Glomerular endothelial cell (primary cell): ENCODE measurements at regions not wholly inside any gene's neighbourhood (a gene's known extent, or its start where the extent isn't known, plus 50 kb on each side); places are given as distances from the start of the nearest gene placed in this dataset.
"Not testable (repeated sequence)": the region's sequence is repeated elsewhere in the genome, so short reads cannot be mapped to it uniquely, and the experiment has no call there.

ENCODE experiments used
- DNase-seq: peaks from one replicate; pipeline ENCODE4 v3.0.0-alpha.2; 2011; ENCODE audit warnings: low read depth, low spot score; ENCODE audit errors: extremely low read depth

DNA sequence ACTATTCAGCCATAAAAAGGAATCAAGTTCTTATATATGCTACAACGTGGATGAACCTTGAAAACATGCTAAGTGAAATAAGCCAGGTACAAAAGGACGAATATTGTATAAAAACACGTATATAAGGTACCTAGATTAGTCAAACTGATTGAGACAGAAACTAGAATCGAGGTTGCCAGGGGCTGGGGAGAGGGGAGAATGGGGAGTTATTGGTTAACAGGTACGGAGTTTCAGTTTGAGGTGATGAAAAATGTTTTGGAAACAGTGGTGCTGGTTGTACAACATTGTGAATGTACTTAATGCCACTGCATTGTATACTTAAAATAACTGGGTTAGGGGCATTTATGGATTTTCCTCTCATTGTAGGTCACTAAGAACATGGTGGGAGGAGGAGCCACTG, 117.0 kb upstream of the PLGLB2 start:
- DNase-seq = not testable (repeated sequence)

DNA sequence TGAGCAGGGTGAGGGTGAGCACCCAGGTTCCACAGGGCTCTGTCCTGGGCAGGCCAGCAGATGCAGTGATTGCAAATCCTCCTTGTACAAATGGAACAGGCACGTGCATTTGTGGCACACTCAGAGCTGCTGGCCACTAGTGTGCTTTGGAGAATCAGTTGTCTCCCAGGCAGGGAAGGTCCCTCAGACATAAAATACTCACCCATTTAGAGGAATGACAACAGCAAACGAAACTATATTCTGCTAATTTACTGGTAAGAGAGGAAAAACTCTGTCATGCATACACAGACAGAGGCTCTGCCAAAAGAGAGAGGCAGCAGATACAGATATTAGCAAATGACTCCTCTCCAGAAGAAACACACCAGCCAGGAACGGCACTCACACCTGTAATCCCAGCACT, 116.5 kb upstream of the PLGLB2 start:
- DNase-seq = not testable (repeated sequence)

DNA sequence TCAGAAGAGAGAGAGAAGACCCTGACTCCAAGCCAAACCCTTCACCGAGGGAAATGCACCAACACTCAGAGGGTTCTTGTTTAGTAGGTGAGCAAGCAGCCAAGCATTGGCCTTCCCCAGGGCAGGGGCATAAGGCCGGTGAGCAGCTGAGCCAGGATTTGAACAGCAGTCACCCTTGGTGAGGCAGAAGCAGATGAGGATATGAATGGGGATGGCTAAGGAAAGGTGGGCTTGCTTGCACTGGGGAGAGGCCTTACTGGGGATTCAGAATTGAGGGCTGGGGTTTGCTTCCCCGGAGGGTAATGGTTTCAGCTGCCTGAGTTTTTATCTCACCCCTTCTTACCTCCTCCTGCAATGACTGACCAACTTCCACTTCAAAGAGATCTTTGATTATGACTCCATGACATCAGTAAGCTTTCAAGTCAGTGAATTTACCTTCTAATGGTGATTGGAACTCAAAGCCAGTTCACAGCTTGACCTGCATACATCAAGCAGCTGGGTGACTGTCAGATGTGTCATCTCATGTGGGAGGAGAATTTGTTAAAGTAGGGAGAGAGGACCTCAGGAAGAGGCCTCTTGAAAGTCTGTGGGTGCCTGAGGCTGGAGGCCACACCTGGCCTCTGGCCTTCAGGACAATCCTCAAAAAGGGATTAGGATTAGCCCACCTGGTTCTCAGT, 114.5 kb upstream of the PLGLB2 start:
- DNase-seq = not testable (repeated sequence)

DNA sequence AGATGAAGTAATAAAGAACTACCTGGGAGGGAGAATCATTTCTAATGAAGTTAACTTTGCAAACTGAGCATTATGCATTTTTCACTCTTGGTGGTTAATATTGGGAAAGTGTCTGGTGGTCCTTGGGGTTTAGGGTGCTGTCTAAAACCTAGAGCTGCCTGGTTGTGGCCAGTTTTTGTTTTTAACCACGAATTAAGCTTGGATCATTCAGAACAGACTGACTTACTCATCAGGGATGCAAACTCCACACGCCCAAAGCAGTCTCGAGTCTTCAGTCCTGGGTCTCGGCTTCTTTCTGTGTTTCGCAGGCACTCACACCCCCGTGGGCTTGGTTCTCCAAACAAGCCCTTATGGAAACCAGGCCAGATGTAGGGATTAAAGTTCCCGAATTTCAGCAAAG, 113.8 kb upstream of the PLGLB2 start:
- not testable (repeated sequence) for DNase-seq

DNA sequence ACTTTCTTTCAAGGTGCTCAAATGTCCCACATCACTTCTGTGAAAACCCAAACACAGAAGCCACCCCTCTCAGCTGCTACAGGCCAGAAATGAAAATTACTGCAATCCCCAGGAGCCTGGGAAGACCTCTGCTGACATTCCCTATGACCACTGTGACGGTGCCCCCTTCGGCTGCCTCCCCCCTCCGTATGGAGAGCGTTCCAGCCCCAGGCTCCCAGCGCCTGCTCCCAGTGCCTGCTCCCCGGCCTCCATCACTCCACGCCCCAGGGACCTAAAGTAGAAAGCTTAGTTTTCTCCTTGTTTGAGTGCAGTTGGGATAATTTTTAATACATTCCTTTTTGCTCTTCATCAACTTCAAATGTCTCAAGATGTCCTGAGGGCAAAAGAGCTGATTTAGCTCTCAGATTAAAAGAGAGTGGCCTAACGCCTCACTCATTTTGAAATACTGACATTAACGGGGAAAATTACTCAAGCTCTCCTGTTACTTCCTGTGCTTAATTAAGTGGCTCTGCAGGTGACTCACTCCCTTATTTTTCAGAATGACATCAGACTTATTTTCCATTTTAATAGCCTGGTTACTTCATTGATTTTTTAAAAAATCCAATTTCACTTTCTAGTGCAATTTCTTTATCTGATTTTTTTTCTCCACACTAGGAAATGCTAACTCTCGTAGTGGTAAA, 112.8 kb upstream of the PLGLB2 start:
- DNase-seq = not testable (repeated sequence)

DNA sequence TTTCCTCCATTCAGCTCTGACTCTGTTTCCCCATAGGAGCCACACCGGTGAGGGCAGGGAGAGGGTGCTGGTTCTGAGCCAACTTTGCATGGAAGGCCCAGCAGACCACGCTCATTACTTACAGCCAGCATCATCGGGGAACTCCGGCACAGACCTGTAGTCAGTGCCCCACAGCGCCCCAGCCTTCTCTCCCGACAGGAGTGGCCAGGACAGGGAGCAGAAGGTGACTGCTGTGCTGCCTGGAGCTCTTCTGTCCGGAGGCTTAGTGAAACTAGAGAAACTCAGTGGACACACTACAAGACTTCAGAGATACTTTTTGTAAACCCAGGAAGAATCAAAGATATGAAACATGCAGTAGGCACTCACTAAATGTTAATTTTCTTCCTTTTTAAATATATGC, 111.6 kb upstream of the PLGLB2 start:
- not testable (repeated sequence) for DNase-seq

DNA sequence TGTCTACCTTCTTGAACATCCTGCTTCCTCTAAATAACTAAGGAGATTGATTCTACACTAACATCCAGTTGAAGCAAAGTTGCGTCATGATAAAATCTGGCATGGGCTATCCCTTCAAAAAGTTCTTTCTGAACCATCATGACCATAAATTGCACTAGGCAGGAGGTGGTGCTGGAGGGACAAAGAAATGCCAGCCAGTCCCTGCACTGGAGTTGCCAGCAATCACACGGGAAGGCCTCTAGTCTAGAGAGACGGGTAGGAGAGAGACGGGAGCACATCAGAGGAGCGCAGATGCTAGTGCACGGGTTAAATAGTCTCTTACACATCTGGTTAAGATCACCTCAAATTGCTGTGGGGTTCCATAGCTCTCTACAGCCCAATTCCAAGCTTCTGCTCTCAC, 111.2 kb upstream of the PLGLB2 start:
- DNase-seq = not testable (repeated sequence)

DNA sequence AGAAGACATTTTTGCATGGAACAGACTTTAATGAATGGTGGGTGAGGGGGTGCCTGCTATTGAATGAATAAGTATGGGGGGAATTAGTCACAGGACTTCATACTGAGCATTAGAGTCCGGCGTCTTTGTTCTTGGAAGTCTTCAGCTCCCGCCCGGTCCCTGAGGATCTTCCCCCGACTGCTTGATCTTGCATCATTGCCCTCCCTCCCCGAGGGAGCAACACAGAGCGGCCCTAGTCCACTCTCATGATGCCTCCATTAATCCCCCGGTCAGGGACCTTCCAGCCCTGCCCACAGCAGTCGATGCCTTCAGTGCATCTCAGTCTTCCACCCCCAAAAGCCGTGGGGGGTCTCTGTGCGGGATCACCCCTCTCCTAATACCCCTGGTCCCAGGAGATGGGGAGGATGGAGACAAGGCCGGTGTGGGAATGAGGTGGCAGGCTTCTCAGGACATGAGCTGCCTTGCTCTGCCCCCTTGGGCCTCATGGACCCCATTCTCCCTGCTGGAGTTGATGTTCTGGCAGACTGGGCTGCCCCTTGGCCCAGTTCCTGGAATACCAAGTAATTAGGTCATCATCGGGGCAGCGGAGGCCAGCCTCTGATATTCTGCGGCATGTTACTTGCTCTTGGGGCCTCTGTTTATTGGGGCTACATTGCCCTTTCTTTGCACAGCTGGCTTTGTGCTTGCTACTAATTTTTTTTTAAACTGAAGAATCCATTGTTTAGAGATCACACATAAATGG, 110.5 kb upstream of the PLGLB2 start:
- not testable (repeated sequence) for DNase-seq

DNA sequence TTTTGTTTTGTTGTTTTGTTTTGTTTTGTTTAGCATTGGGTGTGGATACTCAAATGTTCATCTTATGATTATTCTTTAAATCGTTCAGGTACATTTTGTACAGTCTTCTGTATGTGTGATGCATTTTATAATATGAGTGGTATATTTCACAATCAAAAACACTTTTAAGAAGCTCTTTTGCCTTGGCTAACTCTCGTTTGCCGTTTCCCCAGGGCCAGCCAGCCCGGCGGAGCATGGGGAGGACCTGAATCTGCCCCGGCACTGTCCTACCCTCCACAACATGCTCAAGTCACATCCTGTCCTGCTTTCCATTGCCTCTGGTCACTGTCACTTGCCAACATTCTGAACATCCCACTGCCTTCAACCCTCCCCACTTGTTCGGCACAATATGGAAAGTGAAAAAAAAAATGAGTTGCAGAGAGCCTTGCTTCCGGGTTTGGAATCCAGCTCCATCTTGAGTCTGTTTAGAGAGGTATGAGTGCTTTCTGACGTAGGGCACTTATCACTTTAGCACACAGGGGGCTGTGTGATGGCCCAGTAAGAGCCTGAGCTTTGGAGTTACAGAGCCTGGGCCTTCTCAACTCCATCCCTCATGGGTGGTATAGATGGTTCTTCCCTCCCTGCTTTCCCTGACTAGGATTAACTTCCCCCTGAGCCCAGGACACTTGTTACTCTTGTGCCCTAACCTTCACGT, 109.6 kb upstream of the PLGLB2 start:
- DNase-seq = not testable (repeated sequence)

DNA sequence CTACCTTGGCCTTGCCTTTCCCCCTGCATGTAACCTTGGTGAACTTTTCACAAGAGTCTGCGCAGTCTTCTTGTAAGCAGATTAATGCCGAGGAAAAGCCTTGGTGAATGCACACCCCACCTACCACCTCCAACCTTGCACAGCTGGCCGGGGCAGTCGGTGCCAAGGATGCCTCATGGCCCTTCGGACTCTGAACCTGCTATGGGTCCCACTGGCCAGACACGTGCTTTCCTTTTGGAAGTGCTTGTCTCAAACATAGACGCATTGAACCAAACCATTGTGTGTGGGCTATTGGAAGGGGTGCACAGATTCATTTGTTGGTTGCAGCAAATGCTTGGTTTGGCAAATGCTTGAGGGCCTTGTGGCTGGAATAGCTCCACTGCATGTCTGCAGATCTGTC, 109.0 kb upstream of the PLGLB2 start:
- DNase-seq = not testable (repeated sequence)

DNA sequence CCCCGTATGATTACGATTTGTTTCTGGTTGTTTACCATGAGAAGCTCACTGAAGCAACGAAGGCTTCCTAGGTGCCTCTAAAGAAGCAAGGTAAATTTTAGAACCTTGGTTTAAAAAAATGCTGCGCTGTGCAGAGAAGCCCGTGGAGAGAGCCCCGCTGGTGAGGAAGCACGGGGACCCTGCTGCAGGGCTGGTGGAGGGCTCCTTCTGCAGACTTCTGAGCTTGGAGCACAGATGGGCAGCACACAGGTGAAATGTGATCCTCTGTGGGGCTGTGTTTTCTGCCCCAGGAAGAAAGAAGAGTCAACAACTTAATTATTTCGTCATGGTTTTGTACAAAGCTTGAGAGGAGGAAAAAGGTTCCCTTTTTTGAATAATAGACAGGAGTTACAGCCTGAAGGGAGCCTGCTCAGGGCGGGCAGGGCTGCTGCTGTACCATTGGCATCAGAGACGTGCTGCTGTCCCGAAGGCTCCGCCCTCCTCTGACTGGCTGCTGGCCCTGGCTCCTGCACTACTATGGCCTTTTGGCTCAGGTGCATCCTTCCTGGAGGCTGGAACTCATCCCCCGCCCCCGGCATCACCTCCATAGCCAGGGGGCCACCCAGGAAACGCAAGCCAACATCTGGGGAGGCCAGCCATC, 108.0 kb upstream of the PLGLB2 start:
- DNase-seq = not testable (repeated sequence)

DNA sequence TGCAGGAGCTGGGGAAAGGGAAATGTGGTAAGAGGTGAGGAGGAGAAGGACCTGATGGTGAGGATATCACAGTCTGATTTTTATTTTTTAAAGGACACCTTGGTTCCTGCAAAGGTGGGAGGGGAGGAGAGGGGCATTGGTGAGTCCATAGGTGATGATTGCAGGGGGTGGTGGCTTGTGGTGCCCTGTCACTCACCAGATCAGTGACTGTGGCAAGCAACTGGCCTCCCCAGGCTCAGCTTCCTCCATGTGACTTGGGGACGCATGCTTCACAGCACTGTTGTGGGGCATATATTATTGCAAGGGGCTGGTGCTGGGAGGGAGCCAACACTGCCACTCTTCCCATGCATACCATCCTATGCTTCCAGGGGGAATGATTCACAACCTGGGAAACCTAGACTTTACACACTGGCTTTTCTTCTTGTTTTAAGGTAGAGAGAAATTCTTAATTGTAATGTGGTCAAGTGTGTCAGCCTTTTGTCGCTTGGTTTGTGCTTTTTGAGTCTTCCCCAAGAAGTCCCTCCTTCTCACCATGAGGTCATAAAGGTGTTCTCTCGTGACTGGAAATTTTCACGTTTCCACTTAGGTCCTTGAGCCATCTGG, 106.8 kb upstream of the PLGLB2 start:
- not testable (repeated sequence) for DNase-seq

DNA sequence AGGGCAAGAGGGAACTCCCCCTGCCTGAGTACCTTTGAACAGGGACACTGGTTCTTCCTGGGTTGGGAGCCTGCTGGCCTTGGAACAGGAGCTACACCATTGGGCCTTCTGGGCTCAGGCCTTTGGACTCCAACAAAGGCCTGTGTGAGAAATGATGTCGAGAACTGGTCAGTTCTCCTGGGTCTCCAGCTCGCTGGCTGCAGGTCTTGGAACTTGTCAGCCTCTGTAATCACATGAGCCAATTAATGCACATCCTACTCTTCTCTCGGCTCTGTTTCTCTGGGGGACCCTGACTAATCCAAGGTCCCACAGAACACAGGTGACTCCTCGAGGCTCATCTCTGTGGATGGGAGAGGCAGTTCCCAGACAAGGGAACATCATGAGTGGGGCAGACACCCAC, 104.7 kb upstream of the PLGLB2 start:
- not testable (repeated sequence) for DNase-seq

DNA sequence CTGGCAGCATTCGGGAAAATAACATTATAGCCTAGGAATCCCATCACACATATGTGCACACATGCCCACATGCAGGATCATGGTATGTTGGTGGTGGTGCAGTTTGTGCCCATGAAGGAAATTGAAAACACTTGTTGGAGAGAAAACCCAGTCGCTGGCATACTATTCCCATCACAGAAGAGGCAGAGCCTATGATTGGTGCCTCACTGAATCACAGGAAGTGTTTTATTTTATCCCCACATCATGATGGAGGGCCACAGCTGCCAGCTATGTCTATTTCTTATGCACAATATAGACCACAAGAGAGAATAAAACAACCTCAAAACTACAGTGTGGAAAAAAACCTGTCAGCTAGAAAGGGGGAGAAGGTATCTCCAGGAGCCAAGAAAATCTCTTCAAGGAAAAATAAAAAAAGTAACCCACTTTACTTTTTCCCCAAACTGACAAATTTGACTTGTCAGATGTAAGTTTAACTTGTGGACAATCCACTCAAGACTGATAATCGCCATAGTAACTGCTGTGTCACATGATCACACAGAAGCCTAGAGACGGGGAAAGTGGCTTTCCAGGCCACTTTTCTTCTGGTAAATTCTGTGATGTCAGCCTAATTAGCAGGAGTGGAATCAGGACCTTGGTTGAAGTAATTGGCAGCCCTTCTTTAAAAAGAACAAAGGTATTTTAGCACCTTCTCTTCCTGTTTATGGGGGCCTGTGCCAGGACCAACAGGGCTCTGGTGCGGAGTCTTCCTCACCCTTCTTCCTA, 100.0 kb upstream of the PLGLB2 start:
- DNase-seq = not testable (repeated sequence)

DNA sequence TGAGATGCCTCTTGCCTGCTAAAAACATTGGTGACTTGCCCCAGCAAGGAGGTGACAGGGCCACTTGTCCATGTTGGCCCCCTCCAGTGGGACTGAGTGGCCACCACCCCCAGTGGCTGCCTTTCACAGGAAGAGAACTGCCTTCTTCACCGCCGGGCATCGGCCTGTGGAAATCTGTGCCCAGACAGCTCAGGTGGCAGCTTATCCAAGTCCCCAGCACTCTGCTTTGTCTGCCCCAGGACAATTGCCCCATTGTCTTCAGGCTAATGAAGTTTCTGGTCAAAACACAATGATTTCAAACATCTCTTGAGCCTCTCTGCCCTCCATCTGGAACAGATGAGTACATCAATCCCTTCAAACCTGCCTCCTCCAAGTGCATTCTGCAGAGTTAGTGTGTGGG, 99.1 kb upstream of the PLGLB2 start:
- not testable (repeated sequence) for DNase-seq

DNA sequence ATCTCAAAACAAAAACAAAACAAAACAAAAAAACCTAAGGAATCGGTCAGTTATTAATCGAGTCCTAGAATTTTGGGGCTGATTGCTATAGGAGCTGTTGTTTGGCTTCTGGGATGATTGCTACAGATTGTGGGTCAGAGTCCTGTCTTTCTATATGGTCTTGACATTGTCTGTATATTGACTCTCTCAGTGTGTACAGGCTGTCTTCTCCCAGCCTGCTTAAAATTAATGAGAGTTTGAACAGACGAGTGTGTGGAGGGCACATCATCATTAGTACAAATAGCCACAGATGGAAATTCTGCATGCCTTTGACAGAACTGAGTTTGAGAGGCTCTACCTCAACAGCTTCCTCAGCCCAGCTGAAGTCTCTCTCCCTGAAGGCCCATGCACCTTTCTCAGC, 98.0 kb upstream of the PLGLB2 start:
- DNase-seq = not testable (repeated sequence)

DNA sequence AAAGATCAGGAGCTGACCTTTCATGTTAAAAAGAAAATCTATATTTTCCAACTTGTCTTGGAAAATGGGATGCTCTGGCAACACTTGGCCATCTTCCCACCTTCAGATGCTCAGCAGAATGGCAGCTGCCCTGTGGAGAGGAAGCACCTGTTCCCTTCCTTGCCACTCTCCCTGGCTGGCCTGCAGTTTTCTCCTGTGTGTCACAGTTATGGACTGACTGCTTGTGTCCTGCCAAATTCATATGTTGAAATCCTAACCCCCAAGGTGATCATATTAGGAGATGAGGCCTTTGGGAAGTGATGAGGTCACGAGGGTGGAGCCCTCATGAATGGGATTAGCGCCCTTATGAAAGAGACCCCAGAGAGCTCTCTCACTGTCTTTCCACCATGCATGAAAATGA, 97.0 kb upstream of the PLGLB2 start:
- DNase-seq = not testable (repeated sequence)

DNA sequence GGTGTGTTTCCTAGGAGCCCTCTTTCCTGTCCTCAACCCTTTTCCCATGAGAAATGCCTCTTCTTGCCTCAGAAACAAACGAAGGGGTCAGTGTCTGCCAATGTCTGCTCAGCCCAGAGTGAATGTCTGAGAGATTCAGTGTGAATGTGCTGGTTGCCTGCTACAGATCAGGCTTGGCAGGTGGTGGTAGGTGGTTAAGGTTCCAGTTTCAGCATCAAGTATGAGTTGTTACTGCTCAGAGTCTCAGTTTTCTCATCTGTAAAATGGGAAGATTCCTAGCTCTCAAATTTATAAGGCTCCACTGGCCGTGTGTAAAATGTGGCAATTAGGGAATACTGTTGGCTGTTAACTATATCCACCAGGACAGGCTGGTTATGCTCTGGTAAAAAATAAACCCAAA, 96.3 kb upstream of the PLGLB2 start:
- DNase-seq = not testable (repeated sequence)

DNA sequence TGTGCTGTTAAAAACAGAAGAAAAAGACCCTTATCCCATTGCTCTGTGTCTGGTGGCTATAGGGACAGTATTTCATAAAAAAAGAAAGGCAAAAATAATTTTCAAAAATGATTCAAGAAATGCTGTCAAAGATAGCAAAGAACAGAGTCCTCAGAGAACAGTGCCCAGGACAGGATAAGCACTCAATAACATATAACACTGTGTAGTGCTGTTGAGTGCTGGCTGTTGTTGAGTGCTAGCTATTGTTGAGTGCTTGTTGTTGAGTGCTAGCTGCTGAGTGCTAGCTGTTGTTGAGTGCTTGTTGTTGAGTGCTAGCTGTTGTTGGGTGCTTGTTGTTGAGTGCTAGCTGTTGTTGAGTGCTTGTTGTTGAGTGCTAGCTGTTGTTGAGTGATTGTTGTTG, 94.5 kb upstream of the PLGLB2 start:
- DNase-seq = not testable (repeated sequence)
